B cell (primary cell): ENCODE measurements at regions not wholly inside any gene's neighbourhood (a gene's known extent, or its start where the extent isn't known, plus 50 kb on each side); places are given as distances from the start of the nearest gene placed in this dataset.

ENCODE experiments used
- ATAC-seq: fragments of 200-7000 bp; cut with Tn5 transposase; one replicate; pipeline ENCODE4 v1.10.0; 2021; ENCODE audit warnings: low read depth, mild to moderate bottlenecking, moderate number of reproducible peaks, moderate library complexity
- CTCF ChIA-PET: fragments of 350-600 bp; sonication (Branson Sonifier 250); formaldehyde crosslinking; loops from one replicate; lab custom pipeline; 2021; ENCODE audit warnings: antibody characterized with exemption, inconsistent platforms; lab: Charles Lee
- POLR2A ChIA-PET: fragments of 350-600 bp; sonication (Branson Sonifier 250); formaldehyde crosslinking; loops from one replicate; lab custom pipeline; 2021; ENCODE audit warnings: antibody characterized with exemption; lab: Charles Lee
- DNase-seq: peaks from one replicate; pipeline ENCODE4 v3.0.0; 2013
- H2AFZ ChIP-seq: 2 replicates; pipeline ENCODE4 v1.6.1; 2012; ENCODE audit warnings: mild to moderate bottlenecking, low read depth, low read length; ENCODE audit not compliant: insufficient read depth, poor library complexity, severe bottlenecking
- H3K27ac ChIP-seq, 2 donors: 1 replicate in 1 of 2; 2 replicates in 1 of 2; pipeline ENCODE4 v1.5.1; 2012 to 2013; ENCODE audit warnings: low read length in 2 of 2, mild to moderate bottlenecking in 2 of 2, moderate library complexity in 1 of 2
- H3K27me3 ChIP-seq, 4 experiments: fragments of 200-600 bp in 1 of 4; sonication (generic) in 1 of 4; replicated peaks in 1 of 4; 1 replicate in 2 of 4; 2 replicates in 2 of 4; pipeline versions ENCODE4 v1.6.1 to v1.7.0; 2013 to 2016; ENCODE audit warnings: low read length in 3 of 4, mild to moderate bottlenecking in 2 of 4, mixed read lengths in 1 of 4, moderate library complexity in 1 of 4; ENCODE audit not compliant: insufficient read depth in 4 of 4, control insufficient read depth in 3 of 4; ENCODE audit errors: control extremely low read depth in 1 of 4
- H3K36me3 ChIP-seq, 2 experiments: replicated peaks in 1 of 2; 1 replicate in 1 of 2; 2 replicates in 1 of 2; pipeline versions ENCODE4 v1.6.1 to v1.7.1; 2013; ENCODE audit warnings: low read length in 1 of 2; ENCODE audit not compliant: insufficient read depth in 2 of 2, control insufficient read depth in 1 of 2; ENCODE audit errors: control extremely low read depth in 1 of 2, extremely low read depth in 1 of 2
- H3K4me1 ChIP-seq, 2 donors: fragments of 200-600 bp in 1 of 2; sonication (generic) in 1 of 2; 1 replicate in 1 of 2; 2 replicates in 1 of 2; pipeline versions ENCODE4 v1.5.1 to v1.6.1; 2013 to 2017; ENCODE audit warnings: low read length in 2 of 2; ENCODE audit not compliant: control insufficient read depth in 2 of 2, insufficient read depth in 2 of 2
- H3K4me2 ChIP-seq: replicated peaks from 2 replicates; pipeline ENCODE3; 2012; ENCODE audit warnings: mild to moderate bottlenecking, low read depth, low read length; ENCODE audit not compliant: poor library complexity, severe bottlenecking
- H3K4me3 ChIP-seq, 5 experiments: fragments of 200-600 bp in 1 of 5; sonication (generic) in 1 of 5; 1 replicate in 3 of 5; 2 replicates in 2 of 5; pipeline versions ENCODE4 v1.5.1 to v1.7.0; 2011 to 2016; ENCODE audit warnings: low read length in 4 of 5, mild to moderate bottlenecking in 4 of 5, low read depth in 2 of 5, control low read depth in 1 of 5, moderate library complexity in 1 of 5; ENCODE audit not compliant: insufficient read depth in 1 of 5; ENCODE audit errors: control extremely low read depth in 1 of 5, extremely low read depth in 1 of 5
- H3K79me2 ChIP-seq: fragments of 200-600 bp; sonication (generic); one replicate; pipeline ENCODE4 v1.6.0; 2016; ENCODE audit warnings: low read length; ENCODE audit not compliant: control insufficient read depth, insufficient read depth
- H3K9ac ChIP-seq: fragments of 200-600 bp; sonication (generic); 2 replicates; pipeline ENCODE4 v1.6.1; 2017; ENCODE audit warnings: mild to moderate bottlenecking, low read length, moderate library complexity
- H3K9me3 ChIP-seq, 3 donors: one replicate each; pipeline versions ENCODE4 v1.6.1 to v1.7.1; 2013; ENCODE audit warnings: low read length in 2 of 3; ENCODE audit not compliant: control insufficient read depth in 2 of 3, insufficient read depth in 1 of 3; ENCODE audit errors: control extremely low read depth in 1 of 3
- H4K20me1 ChIP-seq: 2 replicates; pipeline ENCODE4 v1.6.0; 2012; ENCODE audit warnings: mild to moderate bottlenecking, low read length; ENCODE audit not compliant: insufficient read depth, control insufficient read depth, poor library complexity, severe bottlenecking
- H3K27ac Mint-ChIP-seq: one replicate; pipeline ENCODE4 v1.8.0; 2021; ENCODE audit warnings: mixed read lengths
- H3K27me3 Mint-ChIP-seq: one replicate; pipeline ENCODE4 v1.8.0; 2021; ENCODE audit warnings: mixed read lengths
- H3K4me1 Mint-ChIP-seq: one replicate; pipeline ENCODE4 v1.8.0; 2021; ENCODE audit warnings: mixed read lengths
- H3K4me3 Mint-ChIP-seq: one replicate; pipeline ENCODE4 v1.8.0; 2021; ENCODE audit warnings: mixed read lengths
- H3K9me3 Mint-ChIP-seq: one replicate; pipeline ENCODE4 v1.8.0; 2022; ENCODE audit warnings: mixed read lengths; ENCODE audit not compliant: insufficient read depth
- CTCF ChIP-seq: fragments of 200-600 bp; IDR thresholded peaks from one replicate; pipeline ENCODE4 v1.8.0; 2022; ENCODE audit warnings: antibody characterized with exemption, mild to moderate bottlenecking
- EZH2 ChIP-seq: IDR thresholded peaks from 2 replicates; pipeline ENCODE4 v1.6.1; 2012; ENCODE audit warnings: borderline replicate concordance, low read depth, mild to moderate bottlenecking, moderate library complexity, low read length; ENCODE audit not compliant: insufficient read depth, poor library complexity, severe bottlenecking
- WGBS: methylation state at CpG from one replicate; pipeline ENCODE4 v1.1.5; 2013; ENCODE audit warnings: missing lambda C conversion rate; ENCODE audit not compliant: insufficient coverage; 5-methylcytosine and 5-hydroxymethylcytosine counted together
- intact Hi-C: fragments of 100-400 bp; cut with micrococcal nuclease; formaldehyde crosslinking; loops from one replicate; pipeline ENCODE4 v1.10.0; 2022

- TF ChIP-seq EZH2 (no peak), CTCF (no peak)
- no peak overlapping the region for H3K9ac ChIP-seq
- Mint-ChIP-seq H3K27ac (no peak overlapping the region), H3K4me3 (no peak overlapping the region), H3K9me3 (no peaks in the 10 kb centered on the region), H3K4me1 (peaks cover 2% of the 10 kb centered on the region), H3K27me3 (peaks cover 18% of the 10 kb centered on the region)
- WGBS: 100% methylated on average over 2 of the region's 5 CpGs
- no peaks in the 10 kb centered on the region for H3K36me3 ChIP-seq
- DNase-seq (no peak), ATAC-seq (no peak)
- intact Hi-C loops: no loop called here
- no peak overlapping the region for H3K4me2 ChIP-seq
- H3K9me3 ChIP-seq: no peaks in the 10 kb centered on the region
- ChIA-PET POLR2A (no interaction called here), CTCF (interaction anchor here (1.0 kb wide), 1 partner anchor 10 kb away, joined by 3 read pairs; no protein-coding TSS in a partner anchor)
- H3K79me2 ChIP-seq: no peaks in the 10 kb centered on the region
- H2AFZ ChIP-seq: no peak overlapping the region
- H3K4me3 ChIP-seq: no peak overlapping the region
- no peaks in the 10 kb centered on the region for H4K20me1 ChIP-seq
- peaks cover 0 to 6% (median 0%) of the 10 kb centered on the region in 4 experiments for H3K27me3 ChIP-seq
- H3K27ac ChIP-seq: no peak overlapping the region
- H3K4me1 ChIP-seq: no peaks in the 10 kb centered on the region
These were observed 127.1 kb upstream of the PRPS1L1 start for GRCh38 chr7:18154726-18155125.

GRCh38 chr7:18157233-18157632, 129.6 kb upstream of the PRPS1L1 start:
- Mint-ChIP-seq H3K27ac (no peak overlapping the region), H3K4me3 (no peak overlapping the region), H3K4me1 (peaks cover 2% of the 10 kb centered on the region), H3K27me3 (peaks cover 18% of the 10 kb centered on the region), H3K9me3 (no peaks in the 10 kb centered on the region)
- H3K4me1 ChIP-seq: no peaks in the 10 kb centered on the region
- H3K27ac ChIP-seq: no peak overlapping the region
- ChIA-PET POLR2A (no interaction called here), CTCF (no interaction called here)
- no peaks in the 10 kb centered on the region for H3K9me3 ChIP-seq
- H3K79me2 ChIP-seq: no peaks in the 10 kb centered on the region
- no peak for TF ChIP-seq EZH2
- TF ChIP-seq CTCF: no peak
- H3K27me3 ChIP-seq: peaks cover 0 to 6% (median 0%) of the 10 kb centered on the region in 4 experiments
- no peak for ATAC-seq
- no peak overlapping the region for H3K4me2 ChIP-seq
- no peaks in the 10 kb centered on the region for H4K20me1 ChIP-seq
- no peak for DNase-seq
- no peaks in the 10 kb centered on the region for H3K36me3 ChIP-seq
- 100% methylated on average over 1 of the region's 1 CpG for WGBS
- no peak overlapping the region for H2AFZ ChIP-seq
- H3K4me3 ChIP-seq: no peak overlapping the region
- intact Hi-C loops: no loop called here
- no peak overlapping the region for H3K9ac ChIP-seq
